Right atrium auricular region (tissue), 2 donors: ENCODE measurements at regions not wholly inside any gene's neighbourhood (a gene's known extent, or its start where the extent isn't known, plus 50 kb on each side); places are given as distances from the start of the nearest gene placed in this dataset.

Experiments
- DNase-seq: peaks from one replicate; pipeline ENCODE4 v3.0.0-alpha.2; 2019; ENCODE audit warnings: low spot score
- H3K27ac ChIP-seq, 2 donors: fragments of 200-600 bp; sonication (generic); 1 replicate in 1 of 2; 2 replicates in 1 of 2; pipeline ENCODE4 v1.5.1; 2016 to 2019
- H3K27me3 ChIP-seq, 2 donors: fragments of 200-600 bp; sonication (generic); one replicate each; pipeline versions ENCODE4 v1.5.1 to v1.6.0; 2017 to 2019
- H3K36me3 ChIP-seq: fragments of 200-600 bp; sonication (generic); one replicate; pipeline ENCODE4 v1.5.1; 2016
- H3K4me1 ChIP-seq, 2 donors: fragments of 200-600 bp; sonication (generic); one replicate each; pipeline versions ENCODE4 v1.5.1 to v1.6.0; 2017 to 2019
- H3K4me3 ChIP-seq, 2 donors: fragments of 200-600 bp; sonication (generic); 1 replicate in 1 of 2; 2 replicates in 1 of 2; pipeline ENCODE4 v1.5.1; 2017 to 2019; ENCODE audit warnings: mild to moderate bottlenecking in 1 of 2, moderate library complexity in 1 of 2
- H3K9me3 ChIP-seq, 2 donors: fragments of 200-600 bp; sonication (generic); one replicate each; pipeline ENCODE4 v1.5.1; 2019
- TF ChIP-seq, protein P1 (sequence below), 2 donors: fragments of 200-600 bp; sonication (generic); IDR thresholded peaks; one replicate each; pipeline ENCODE4 v1.5.1; 2019; ENCODE audit warnings: antibody characterized with exemption in 2 of 2

DNA sequence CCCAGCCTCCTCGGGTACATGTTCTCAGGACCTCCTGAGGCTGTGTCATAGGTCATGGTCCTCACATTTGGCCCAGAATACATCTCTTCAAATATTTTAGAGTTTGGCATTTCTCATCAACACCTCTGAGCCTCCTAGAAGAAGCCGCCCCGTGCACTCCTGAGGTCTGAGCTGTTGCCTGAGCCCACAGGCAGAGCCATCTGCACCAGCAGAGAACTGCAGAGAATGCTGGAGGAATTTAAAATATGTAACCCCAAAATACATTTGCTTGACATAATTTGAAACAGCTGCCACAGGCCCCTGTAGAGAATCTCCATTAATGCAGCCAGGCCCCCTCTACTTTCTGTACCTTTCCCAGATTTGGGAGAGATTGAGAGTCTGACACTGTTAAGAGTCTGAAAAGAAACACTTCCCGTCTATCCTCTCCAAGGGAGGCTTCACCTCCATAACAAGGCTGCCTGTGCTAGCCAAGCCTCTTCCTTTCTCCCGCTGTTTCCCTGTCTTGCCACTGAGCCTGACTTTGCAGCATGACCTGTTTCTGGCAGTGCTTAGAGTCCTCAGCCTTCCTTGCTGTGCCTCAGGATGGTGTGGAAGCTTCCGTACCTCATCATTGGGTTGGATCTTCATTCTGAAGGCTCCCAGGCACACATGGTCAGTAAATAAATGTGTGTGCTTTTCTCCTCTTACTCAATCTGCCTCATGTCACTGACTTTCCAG, 95.4 kb upstream of the SFSWAP start:
- TF ChIP-seq, protein P1, sequence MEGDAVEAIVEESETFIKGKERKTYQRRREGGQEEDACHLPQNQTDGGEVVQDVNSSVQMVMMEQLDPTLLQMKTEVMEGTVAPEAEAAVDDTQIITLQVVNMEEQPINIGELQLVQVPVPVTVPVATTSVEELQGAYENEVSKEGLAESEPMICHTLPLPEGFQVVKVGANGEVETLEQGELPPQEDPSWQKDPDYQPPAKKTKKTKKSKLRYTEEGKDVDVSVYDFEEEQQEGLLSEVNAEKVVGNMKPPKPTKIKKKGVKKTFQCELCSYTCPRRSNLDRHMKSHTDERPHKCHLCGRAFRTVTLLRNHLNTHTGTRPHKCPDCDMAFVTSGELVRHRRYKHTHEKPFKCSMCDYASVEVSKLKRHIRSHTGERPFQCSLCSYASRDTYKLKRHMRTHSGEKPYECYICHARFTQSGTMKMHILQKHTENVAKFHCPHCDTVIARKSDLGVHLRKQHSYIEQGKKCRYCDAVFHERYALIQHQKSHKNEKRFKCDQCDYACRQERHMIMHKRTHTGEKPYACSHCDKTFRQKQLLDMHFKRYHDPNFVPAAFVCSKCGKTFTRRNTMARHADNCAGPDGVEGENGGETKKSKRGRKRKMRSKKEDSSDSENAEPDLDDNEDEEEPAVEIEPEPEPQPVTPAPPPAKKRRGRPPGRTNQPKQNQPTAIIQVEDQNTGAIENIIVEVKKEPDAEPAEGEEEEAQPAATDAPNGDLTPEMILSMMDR (IDR thresholded peaks at IDR 0.05), result no peak
- Histone ChIP-seq H3K4me1 (no peaks in the 10 kb centered on the region), H3K27me3 (no peaks in the 10 kb centered on the region)

DNA sequence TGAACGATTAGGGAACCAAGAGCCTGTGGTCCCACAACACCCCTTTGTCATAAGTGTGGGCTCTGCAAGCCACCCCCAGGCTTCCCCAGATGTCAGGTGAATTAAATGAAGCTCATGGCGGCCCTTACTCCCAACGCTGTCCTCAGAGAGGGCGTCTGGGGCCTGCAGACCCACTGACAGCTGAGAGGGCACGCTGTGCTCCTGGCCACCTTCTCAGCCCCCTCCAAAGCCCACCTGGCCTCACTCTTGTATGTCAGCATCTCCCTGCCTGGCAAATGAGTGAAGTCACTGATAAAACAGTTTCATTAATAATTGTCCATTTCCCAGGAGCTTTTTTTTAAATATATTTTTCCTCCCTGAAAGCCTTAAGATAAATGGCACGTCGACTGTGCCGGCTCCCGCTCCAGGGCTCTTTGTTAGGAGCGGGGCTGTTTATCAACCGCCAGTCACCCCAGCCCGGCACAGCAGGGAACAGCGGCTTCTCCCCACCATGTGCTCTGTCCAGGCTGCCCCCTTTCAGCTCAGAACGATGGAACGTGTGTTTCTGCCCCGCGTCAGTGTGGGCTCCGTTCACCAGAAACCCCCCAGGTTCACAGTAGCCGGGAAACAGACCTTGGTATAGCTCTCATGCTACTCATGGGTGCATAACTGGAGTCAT, 94.7 kb upstream of the SFSWAP start:
- Histone ChIP-seq H3K9me3 (no peaks in the 10 kb centered on the region), H3K27ac (no peak overlapping the region), H3K4me3 (no peak overlapping the region), H3K27me3 (no peaks in the 10 kb centered on the region), H3K36me3 (no peaks in the 10 kb centered on the region), H3K4me1 (no peaks in the 10 kb centered on the region)
- no peak for DNase-seq
- TF ChIP-seq, protein P1 (IDR thresholded peaks at IDR 0.05), result no peak

More for the DNA sequence above, 95.4 kb upstream of the SFSWAP start:
- H3K4me3 ChIP-seq, result no peak overlapping the region
- no peaks in the 10 kb centered on the region for H3K36me3 ChIP-seq
- no peak overlapping the region for H3K27ac ChIP-seq
- no peak for DNase-seq
- no peaks in the 10 kb centered on the region for H3K9me3 ChIP-seq

DNA sequence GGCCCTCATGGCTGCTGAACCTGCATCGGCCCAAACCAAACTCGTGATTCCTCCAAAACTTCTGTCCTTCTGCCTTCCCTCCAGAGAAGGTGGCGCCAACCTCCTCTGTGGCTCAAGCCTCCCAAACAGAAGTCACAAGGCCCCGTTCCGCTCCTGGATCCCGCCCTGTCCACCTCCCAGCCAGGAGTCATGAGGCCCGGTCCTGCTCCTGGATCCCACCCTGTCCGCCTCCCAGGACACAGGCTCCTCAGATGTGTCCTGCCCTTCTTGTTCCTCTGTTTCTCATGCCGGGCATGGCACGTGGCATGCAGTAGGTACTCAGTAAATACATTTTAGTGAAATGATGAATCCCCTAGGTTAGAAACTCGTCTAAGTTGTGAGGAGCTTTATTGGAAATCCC, 94.2 kb upstream of the SFSWAP start:
- H3K4me1 ChIP-seq, result no peaks in the 10 kb centered on the region
- H3K27ac ChIP-seq, result no peak overlapping the region
- no peak for DNase-seq
- no peaks in the 10 kb centered on the region for H3K9me3 ChIP-seq
- no peaks in the 10 kb centered on the region for H3K36me3 ChIP-seq
- TF ChIP-seq, protein P1 (IDR thresholded peaks at IDR 0.05), result no peak
- H3K4me3 ChIP-seq, result no peak overlapping the region
- H3K27me3 ChIP-seq, result no peaks in the 10 kb centered on the region

DNA sequence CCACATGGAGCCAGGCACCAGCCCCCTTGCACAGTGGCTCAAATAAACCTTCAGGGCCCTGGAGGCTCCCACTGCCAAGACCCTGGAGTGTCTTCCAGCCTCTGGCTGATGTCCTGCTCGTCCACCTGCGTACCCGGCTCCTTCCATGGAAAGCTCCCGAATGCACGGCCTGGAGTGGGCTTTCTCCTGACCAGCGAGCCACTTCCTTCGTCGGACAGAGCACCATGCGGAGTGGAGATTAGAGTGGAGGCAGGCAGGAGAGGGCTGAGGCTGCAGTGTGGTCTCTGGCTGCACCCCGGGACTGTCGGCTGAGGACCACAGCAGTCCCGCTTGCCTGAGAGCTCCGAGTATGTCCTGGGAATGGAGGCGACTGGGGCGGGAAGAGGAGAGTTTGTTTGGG, 93.7 kb upstream of the SFSWAP start:
- H3K27me3 ChIP-seq, result no peaks in the 10 kb centered on the region
- no peak for DNase-seq
- TF ChIP-seq, protein P1 (IDR thresholded peaks at IDR 0.05), result no peak

DNA sequence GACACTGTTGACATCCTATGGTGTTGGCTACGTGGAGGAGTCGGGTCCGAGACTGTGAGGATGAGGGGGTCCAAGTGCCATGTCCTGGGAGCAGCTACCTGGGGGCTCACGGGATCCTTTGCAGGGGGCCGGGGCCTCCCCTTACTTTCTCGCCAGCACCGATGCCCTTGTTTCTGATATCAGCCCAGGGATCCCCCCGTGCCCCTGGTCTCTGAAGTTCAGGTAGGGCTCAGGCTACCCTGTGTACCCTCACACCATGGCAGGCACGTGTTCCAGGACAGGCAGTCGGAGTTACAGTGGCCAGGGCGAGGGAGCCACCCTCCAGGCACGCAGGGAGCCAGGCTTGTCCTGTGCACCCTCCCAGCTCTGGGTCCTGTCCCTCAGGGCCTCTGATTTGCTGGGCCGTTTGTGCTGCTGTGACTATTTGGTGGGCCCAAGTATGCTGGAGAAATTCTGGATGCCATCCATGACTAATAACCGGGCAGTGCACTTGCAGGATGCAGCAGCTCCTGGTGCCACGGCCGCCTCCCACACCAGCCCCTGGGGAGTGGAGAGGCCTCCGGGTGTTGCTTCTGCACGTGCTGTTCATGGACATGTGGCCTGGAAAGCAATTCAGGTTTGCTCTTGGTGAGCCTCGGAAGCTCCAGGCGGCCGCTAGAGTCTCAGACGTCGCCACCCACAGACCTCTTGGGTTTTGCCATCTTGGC, 93.1 kb upstream of the SFSWAP start:
- no peak overlapping the region for H3K27ac ChIP-seq
- no peak for DNase-seq
- no peaks in the 10 kb centered on the region for H3K36me3 ChIP-seq
- H3K9me3 ChIP-seq, result no peaks in the 10 kb centered on the region
- H3K27me3 ChIP-seq, result no peaks in the 10 kb centered on the region
- H3K4me3 ChIP-seq, result no peak overlapping the region
- TF ChIP-seq, protein P1 (IDR thresholded peaks at IDR 0.05), result no peak
- no peaks in the 10 kb centered on the region for H3K4me1 ChIP-seq

More for the DNA sequence above, 93.7 kb upstream of the SFSWAP start:
- Histone ChIP-seq H3K36me3 (no peaks in the 10 kb centered on the region), H3K4me3 (no peak overlapping the region), H3K27ac (no peak overlapping the region), H3K9me3 (no peaks in the 10 kb centered on the region), H3K4me1 (no peaks in the 10 kb centered on the region)
